Mammary epithelial cell (primary cell): ENCODE measurements at regions not wholly inside any gene's neighbourhood (a gene's known extent, or its start where the extent isn't known, plus 50 kb on each side); places are given as distances from the start of the nearest gene placed in this dataset.

Experiments used
- EZH2 ChIP-seq: IDR thresholded peaks from 2 replicates; pipeline ENCODE4 v1.6.1; 2012; ENCODE audit warnings: low read length, inconsistent platforms, borderline replicate concordance
- TF ChIP-seq, protein P1 (sequence below), 2 donors: IDR thresholded peaks in 1 of 2; conservative IDR thresholded peaks in 1 of 2; 2 replicates each; pipeline ENCODE4 v1.5.1; 2011 to 2012; ENCODE audit warnings: inconsistent platforms in 2 of 2, low read length in 2 of 2, mild to moderate bottlenecking in 2 of 2, control low read depth in 1 of 2, low read depth in 1 of 2; ENCODE audit not compliant: insufficient read depth in 1 of 2; ENCODE audit errors: extremely low read depth in 1 of 2

DNA sequence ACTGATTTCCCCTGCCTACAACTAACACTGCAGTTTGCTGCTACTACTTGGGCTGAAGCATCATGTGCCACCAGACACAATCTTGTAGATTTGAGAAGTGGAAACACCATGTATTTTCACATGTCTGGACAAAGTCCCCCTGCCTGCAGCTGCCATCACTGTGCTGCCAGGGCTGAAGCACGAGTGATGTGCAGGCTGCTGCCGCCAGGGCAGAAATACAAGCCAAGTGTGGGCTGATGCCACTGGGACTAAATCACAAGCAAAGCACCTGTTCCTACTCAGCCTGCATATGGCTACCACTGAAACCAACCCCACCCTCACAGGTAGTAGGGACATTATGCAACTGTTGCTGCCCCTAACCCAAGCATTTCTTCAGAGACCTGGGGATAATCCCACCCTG, 179.5 kb upstream of the SLC35G4 start:
- TF ChIP-seq, protein P1, sequence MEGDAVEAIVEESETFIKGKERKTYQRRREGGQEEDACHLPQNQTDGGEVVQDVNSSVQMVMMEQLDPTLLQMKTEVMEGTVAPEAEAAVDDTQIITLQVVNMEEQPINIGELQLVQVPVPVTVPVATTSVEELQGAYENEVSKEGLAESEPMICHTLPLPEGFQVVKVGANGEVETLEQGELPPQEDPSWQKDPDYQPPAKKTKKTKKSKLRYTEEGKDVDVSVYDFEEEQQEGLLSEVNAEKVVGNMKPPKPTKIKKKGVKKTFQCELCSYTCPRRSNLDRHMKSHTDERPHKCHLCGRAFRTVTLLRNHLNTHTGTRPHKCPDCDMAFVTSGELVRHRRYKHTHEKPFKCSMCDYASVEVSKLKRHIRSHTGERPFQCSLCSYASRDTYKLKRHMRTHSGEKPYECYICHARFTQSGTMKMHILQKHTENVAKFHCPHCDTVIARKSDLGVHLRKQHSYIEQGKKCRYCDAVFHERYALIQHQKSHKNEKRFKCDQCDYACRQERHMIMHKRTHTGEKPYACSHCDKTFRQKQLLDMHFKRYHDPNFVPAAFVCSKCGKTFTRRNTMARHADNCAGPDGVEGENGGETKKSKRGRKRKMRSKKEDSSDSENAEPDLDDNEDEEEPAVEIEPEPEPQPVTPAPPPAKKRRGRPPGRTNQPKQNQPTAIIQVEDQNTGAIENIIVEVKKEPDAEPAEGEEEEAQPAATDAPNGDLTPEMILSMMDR (conservative IDR thresholded peaks at IDR 0.05 in 1 of 2, IDR thresholded peaks at IDR 0.05 in 1 of 2; ENCODE audit: extremely low read depth in 1 of 2, insufficient read depth in 1 of 2, low read depth in 1 of 2, low read length in 2 of 2), result no peak
- no peak for TF ChIP-seq EZH2
